DOHH2 (cell line): ENCODE measurements at regions not wholly inside any gene's neighbourhood (a gene's known extent, or its start where the extent isn't known, plus 50 kb on each side); places are given as distances from the start of the nearest gene placed in this dataset.

ENCODE experiments used
- H3F3A ChIP-seq: fragments of 200-600 bp; sonication (generic), shearing (Covaris generic); 2 replicates; pipeline ENCODE4 v1.6.0; 2016; ENCODE audit warnings: antibody characterized with exemption, mild to moderate bottlenecking; ENCODE audit not compliant: control insufficient read depth, insufficient read depth
- H3K27ac ChIP-seq: fragments of 200-600 bp; sonication (generic); 2 replicates; pipeline ENCODE4 v1.5.1; 2014; ENCODE audit warnings: low read depth, mild to moderate bottlenecking, low read length, moderate library complexity
- H3K27me3 ChIP-seq: fragments of 200-600 bp; sonication (generic); 2 replicates; pipeline ENCODE4 v1.6.1; 2014; ENCODE audit warnings: mild to moderate bottlenecking, low read length, mixed read lengths; ENCODE audit not compliant: control insufficient read depth
- H3K36me3 ChIP-seq: fragments of 200-600 bp; sonication (generic); 2 replicates; pipeline ENCODE4 v1.6.1; 2014; ENCODE audit warnings: mild to moderate bottlenecking, low read length, moderate library complexity, mixed read lengths; ENCODE audit not compliant: control insufficient read depth
- H3K4me1 ChIP-seq: fragments of 200-600 bp; sonication (generic); 2 replicates; pipeline ENCODE4 v1.6.1; 2014; ENCODE audit warnings: mild to moderate bottlenecking, low read length, mixed read lengths; ENCODE audit not compliant: control insufficient read depth
- H3K4me2 ChIP-seq: fragments of 200-600 bp; sonication (generic); 2 replicates; pipeline ENCODE4 v1.6.0; 2014; ENCODE audit warnings: mild to moderate bottlenecking, low read length, moderate library complexity
- H3K4me3 ChIP-seq: fragments of 200-600 bp; sonication (generic); 2 replicates; pipeline ENCODE4 v1.5.1; 2014; ENCODE audit warnings: mild to moderate bottlenecking, low read length, mixed read lengths
- H3K79me2 ChIP-seq: fragments of 200-600 bp; sonication (generic); 2 replicates; pipeline ENCODE4 v1.6.1; 2014; ENCODE audit warnings: mild to moderate bottlenecking, low read length, mixed read lengths; ENCODE audit not compliant: control insufficient read depth
- H3K9me2 ChIP-seq: fragments of 200-600 bp; sonication (generic); replicated peaks from 2 replicates; pipeline ENCODE4 v1.6.1; 2014; ENCODE audit warnings: mild to moderate bottlenecking, low read length, mixed read lengths; ENCODE audit not compliant: control insufficient read depth
- H3K9me3 ChIP-seq: fragments of 200-600 bp; sonication (generic); 2 replicates; pipeline ENCODE4 v1.6.1; 2014; ENCODE audit warnings: antibody characterized with exemption, low read length, mixed read lengths; ENCODE audit not compliant: control insufficient read depth, insufficient read depth
- H4K20me1 ChIP-seq: fragments of 200-600 bp; sonication (generic); 2 replicates; pipeline ENCODE4 v1.6.0; 2014; ENCODE audit warnings: low read depth, mild to moderate bottlenecking, antibody characterized with exemption, low read length, moderate library complexity; ENCODE audit not compliant: control insufficient read depth, insufficient read depth
- EZH2phosphoT487 ChIP-seq: fragments of 200-600 bp; sonication (generic); IDR thresholded peaks from 2 replicates; pipeline ENCODE4 v1.6.1; 2017; ENCODE audit warnings: borderline replicate concordance, mild to moderate bottlenecking, antibody characterized with exemption, low read length, moderate library complexity, mixed read lengths
- TF ChIP-seq, protein P1 (sequence below): fragments of 200-600 bp; sonication (generic); IDR thresholded peaks from one replicate; pipeline ENCODE4 v1.5.1; 2014; ENCODE audit warnings: antibody characterized with exemption, mild to moderate bottlenecking, low read depth, low read length; ENCODE audit not compliant: poor library complexity, severe bottlenecking

DNA sequence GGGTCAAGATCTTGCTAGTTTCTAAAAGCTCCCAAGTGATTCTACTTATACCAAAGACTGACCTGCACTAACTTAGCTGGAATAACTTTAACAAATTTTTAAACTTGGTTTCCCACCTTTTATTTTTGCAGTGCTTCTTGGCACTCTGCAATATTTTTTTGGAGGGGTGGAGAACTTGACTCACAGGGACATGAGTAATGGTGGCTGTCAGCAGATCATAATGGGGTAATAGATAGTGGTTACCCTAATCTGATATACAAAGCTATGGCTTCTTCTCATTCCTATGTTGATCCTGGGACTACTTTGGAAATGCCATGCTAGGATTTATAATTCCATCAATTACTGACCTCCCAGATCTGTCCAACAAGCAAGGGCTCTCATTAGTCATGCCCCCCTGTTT, 295.7 kb downstream of the GPAT3 start:
- Histone ChIP-seq H3F3A (no peaks in the 10 kb centered on the region), H3K4me1 (no peaks in the 10 kb centered on the region), H3K27me3 (no peaks in the 10 kb centered on the region), H3K27ac (no peak overlapping the region), H3K36me3 (no peaks in the 10 kb centered on the region), H3K79me2 (no peaks in the 10 kb centered on the region), H3K9me3 (no peaks in the 10 kb centered on the region), H3K9me2 (no peaks in the 10 kb centered on the region), H3K4me2 (no peak overlapping the region), H3K4me3 (no peak overlapping the region), H4K20me1 (no peaks in the 10 kb centered on the region)
- TF ChIP-seq, protein P1, sequence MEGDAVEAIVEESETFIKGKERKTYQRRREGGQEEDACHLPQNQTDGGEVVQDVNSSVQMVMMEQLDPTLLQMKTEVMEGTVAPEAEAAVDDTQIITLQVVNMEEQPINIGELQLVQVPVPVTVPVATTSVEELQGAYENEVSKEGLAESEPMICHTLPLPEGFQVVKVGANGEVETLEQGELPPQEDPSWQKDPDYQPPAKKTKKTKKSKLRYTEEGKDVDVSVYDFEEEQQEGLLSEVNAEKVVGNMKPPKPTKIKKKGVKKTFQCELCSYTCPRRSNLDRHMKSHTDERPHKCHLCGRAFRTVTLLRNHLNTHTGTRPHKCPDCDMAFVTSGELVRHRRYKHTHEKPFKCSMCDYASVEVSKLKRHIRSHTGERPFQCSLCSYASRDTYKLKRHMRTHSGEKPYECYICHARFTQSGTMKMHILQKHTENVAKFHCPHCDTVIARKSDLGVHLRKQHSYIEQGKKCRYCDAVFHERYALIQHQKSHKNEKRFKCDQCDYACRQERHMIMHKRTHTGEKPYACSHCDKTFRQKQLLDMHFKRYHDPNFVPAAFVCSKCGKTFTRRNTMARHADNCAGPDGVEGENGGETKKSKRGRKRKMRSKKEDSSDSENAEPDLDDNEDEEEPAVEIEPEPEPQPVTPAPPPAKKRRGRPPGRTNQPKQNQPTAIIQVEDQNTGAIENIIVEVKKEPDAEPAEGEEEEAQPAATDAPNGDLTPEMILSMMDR, result no peak
- TF ChIP-seq EZH2phosphoT487, result no peak

DNA sequence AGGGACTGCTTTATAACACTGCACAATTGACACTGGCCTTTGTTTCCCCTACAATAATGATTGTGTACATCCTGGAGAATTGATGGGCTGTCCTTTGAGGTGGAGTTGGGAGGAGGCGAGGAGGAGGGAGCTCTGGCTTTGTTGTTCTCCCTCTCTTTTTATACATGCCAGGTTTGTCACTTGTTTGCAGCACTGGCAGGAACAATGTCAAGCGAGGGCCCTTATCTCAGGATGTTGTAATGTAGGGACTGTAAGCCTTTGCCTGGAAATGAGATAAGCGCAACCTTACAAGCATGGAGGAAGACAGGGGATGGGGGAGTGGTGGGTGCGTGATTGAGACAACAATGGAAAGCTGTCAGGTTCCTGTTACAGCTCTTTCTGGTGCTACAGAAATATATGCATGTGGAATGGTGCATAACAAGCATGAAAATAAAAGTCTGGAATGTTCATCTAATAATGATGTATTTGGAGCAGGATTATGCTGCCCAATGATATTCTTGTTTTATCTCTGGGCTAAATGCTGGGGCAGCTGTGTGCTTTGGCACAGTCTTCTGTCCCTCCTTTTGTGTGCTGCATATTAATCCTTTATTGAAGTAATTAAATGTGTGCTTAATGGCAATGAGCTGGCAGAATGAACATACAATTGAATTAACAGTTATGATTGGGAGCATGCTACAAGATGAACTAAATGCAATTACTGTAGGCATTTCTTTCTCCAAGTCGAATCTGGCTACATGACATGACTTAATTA, 294.4 kb downstream of the GPAT3 start:
- H3K36me3 ChIP-seq, result no peaks in the 10 kb centered on the region
- no peak overlapping the region for H3K27ac ChIP-seq
- no peaks in the 10 kb centered on the region for H3K9me2 ChIP-seq
- no peak overlapping the region for H3K4me3 ChIP-seq
- no peak for TF ChIP-seq EZH2phosphoT487
- no peaks in the 10 kb centered on the region for H3K9me3 ChIP-seq
- no peak overlapping the region for H3K4me2 ChIP-seq
- H3F3A ChIP-seq, result no peaks in the 10 kb centered on the region
- H3K27me3 ChIP-seq, result no peaks in the 10 kb centered on the region
- no peaks in the 10 kb centered on the region for H3K79me2 ChIP-seq
- H3K4me1 ChIP-seq, result no peaks in the 10 kb centered on the region
- H4K20me1 ChIP-seq, result no peaks in the 10 kb centered on the region

DNA sequence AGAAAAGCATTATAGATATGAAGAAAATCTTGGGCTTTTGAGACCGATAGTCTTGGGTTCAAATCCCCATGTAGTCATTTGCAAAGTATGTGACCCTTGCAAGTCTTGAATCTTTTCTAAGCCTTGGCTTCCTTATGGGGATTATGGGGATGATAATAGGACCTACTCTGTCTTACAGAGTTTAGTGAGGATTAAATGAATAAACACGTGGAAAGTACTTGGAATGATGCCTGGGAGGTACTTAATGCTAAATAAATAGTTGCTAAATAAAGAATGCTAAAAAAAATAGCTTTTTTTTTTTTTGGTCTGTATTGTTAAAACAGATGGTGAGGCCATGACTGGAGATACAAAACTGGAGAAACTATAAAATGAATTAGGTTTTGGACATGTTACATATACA, 292.7 kb downstream of the GPAT3 start:
- H3K4me1 ChIP-seq, result no peaks in the 10 kb centered on the region
- H3K27me3 ChIP-seq, result no peaks in the 10 kb centered on the region
- TF ChIP-seq EZH2phosphoT487, result no peak
- TF ChIP-seq, protein P1, result no peak
- H3F3A ChIP-seq, result no peaks in the 10 kb centered on the region
- no peaks in the 10 kb centered on the region for H4K20me1 ChIP-seq
- H3K27ac ChIP-seq, result no peak overlapping the region
- no peak overlapping the region for H3K4me3 ChIP-seq
- no peak overlapping the region for H3K4me2 ChIP-seq
- no peaks in the 10 kb centered on the region for H3K36me3 ChIP-seq
- no peaks in the 10 kb centered on the region for H3K79me2 ChIP-seq
- H3K9me3 ChIP-seq, result no peaks in the 10 kb centered on the region
- no peaks in the 10 kb centered on the region for H3K9me2 ChIP-seq

DNA sequence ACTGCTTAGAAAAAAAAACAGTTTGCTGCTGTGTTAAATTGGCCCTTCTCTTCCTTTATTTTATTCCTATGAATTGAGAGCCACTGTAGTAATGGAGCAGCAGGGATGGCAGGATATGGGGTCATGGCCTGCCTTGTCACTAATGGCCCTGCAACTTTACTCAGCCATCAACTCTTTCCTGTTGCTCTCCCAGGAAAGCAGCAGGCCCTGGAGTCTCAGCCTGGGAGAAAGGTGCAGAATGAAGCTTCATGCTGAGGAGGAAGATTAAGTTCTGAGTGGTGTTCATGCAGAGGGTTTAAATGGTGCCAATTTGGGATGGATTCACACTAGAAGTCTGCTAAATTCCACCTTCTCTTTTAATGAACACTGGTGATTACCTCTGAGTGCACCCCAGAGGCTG, 285.6 kb downstream of the GPAT3 start:
- Histone ChIP-seq H3K9me2 (no peaks in the 10 kb centered on the region), H3F3A (no peaks in the 10 kb centered on the region), H4K20me1 (no peaks in the 10 kb centered on the region), H3K27me3 (no peaks in the 10 kb centered on the region), H3K36me3 (no peaks in the 10 kb centered on the region), H3K4me1 (no peaks in the 10 kb centered on the region), H3K4me2 (no peak overlapping the region), H3K9me3 (no peaks in the 10 kb centered on the region), H3K79me2 (no peaks in the 10 kb centered on the region), H3K4me3 (no peak overlapping the region), H3K27ac (no peak overlapping the region)
- TF ChIP-seq, protein P1, result no peak
- no peak for TF ChIP-seq EZH2phosphoT487
